Ectodermal cell (in vitro differentiated cells): ENCODE measurements at regions not wholly inside any gene's neighbourhood (a gene's known extent, or its start where the extent isn't known, plus 50 kb on each side); places are given as distances from the start of the nearest gene placed in this dataset.
A peak's percentile ranks its signal among the peaks of the same experiment; 100 is the strongest.

ENCODE experiments used
- H3K27ac ChIP-seq: 2 replicates; pipeline ENCODE4 v1.7.0; 2013; ENCODE audit warnings: mild to moderate bottlenecking, low read depth, low read length; ENCODE audit not compliant: insufficient read depth, poor library complexity, severe bottlenecking
- H3K27me3 ChIP-seq: 2 replicates; pipeline ENCODE4 v1.7.0; 2013; ENCODE audit warnings: mild to moderate bottlenecking, low read length; ENCODE audit not compliant: insufficient read depth, control insufficient read depth, poor library complexity, severe bottlenecking
- H3K36me3 ChIP-seq: one replicate; pipeline ENCODE4 v1.7.0; 2013; ENCODE audit warnings: low read length; ENCODE audit not compliant: control insufficient read depth, insufficient read depth
- H3K4me1 ChIP-seq: one replicate; pipeline ENCODE4 v1.7.0; 2013; ENCODE audit warnings: low read length; ENCODE audit not compliant: control insufficient read depth, insufficient read depth
- H3K4me3 ChIP-seq: 2 replicates; pipeline ENCODE4 v1.7.0; 2013; ENCODE audit warnings: low read depth, low read length, control low read depth; ENCODE audit not compliant: insufficient read depth
- H3K9me3 ChIP-seq: 2 replicates; pipeline ENCODE4 v1.7.0; 2013; ENCODE audit warnings: mild to moderate bottlenecking, low read length, moderate library complexity; ENCODE audit not compliant: control insufficient read depth
- WGBS, 2 experiments: methylation state at CpG; one replicate each; pipeline ENCODE4 v1.1.7; 2013; ENCODE audit warnings: missing lambda C conversion rate in 2 of 2; 5-methylcytosine and 5-hydroxymethylcytosine counted together

DNA sequence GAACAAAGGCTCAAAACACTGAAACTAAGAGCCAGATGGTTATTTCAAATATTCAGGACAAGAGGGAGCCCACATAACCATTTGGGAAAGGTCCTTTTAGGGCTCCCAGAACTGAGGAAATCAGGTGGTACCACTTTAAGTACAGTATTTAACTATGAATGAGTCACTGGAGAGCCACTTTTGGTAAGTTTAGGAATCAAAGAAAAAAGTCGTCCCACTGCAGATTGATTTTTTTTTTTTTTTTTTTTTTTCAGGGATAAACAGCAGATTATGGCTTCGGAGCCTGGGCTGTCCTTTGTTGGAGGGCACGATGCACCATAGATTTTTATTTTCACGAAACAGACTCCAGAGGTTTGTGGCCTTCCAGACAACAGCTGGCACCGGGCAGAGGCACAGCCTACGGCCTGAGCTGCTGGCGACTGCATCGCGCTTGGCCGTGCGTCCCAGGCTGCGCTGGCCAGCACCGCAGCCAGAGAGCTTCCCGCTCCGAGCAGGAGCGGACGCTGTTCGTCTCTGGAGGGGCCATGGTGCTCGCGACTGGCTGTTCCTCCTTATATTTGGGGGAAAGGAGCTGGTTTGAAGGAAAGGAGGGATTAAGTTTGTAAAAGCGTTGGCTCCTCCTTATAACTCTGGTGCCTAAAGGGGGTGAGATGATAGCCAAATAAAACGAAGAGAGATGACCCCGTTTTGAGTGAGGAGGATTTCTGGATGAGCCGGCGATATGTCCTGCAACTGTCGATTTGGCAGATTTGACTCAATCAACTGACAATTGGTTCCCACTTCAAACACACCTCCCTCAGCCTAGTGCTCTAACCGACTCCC is 152.9 kb upstream of the GOLIM4 start:
- Histone ChIP-seq H3K4me3 (peak overlapping the region; percentile 75), H3K9me3 (no peaks in the 10 kb centered on the region), H3K36me3 (no peaks in the 10 kb centered on the region), H3K27ac (peak overlapping the region; percentile 93), H3K4me1 (no peaks in the 10 kb centered on the region), H3K27me3 (peaks cover 10% of the 10 kb centered on the region)
- 1% methylated on average over 27 of the region's 27 CpGs for WGBS, 2 experiments

DNA sequence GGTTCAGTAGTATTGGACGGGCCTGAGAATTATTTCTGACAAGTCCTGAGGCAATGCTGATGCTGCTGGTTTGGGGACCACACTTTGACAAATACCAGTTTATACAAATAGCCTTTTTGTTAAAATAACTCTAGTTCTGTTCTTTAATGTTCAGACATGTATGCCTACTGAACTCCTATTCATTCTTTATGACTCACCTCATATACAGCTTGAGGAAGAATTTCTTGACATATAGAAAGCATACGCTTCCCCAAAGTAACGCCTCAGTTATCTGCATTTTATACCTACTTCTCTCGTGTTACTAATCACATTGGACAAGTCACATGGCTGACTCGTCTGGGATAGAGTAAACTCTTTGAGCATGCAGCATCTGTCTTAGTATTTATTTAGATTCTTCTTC is 145.4 kb upstream of the GOLIM4 start:
- WGBS, 2 experiments: 94 to 95% methylated on average over 5 of the region's 5 CpGs
- no peaks in the 10 kb centered on the region for H3K27me3 ChIP-seq

DNA sequence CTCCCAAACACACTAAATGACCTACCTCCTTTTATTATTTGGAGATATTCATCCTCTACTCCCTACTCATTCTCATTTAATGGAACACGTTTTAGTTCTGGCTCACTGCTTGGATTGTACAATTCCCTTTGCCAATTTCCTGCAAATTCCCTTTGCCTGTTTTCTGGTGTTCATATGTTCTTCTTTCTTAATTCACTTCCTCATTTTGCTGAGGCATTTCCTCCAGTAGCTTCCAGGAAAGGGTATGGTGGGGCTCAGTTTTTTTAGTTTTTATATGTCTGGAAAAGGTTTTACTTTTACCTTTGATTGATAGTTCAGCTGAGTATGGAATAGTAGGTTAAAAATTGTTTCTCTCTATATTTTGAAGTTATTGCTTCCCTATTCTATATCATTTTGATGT is 143.6 kb upstream of the GOLIM4 start:
- Histone ChIP-seq H3K4me1 (no peaks in the 10 kb centered on the region), H3K27ac (no peak overlapping the region), H3K4me3 (no peak overlapping the region), H3K9me3 (no peaks in the 10 kb centered on the region), H3K27me3 (no peaks in the 10 kb centered on the region), H3K36me3 (no peaks in the 10 kb centered on the region)
- WGBS, 2 experiments: 70 to 76% methylated on average over 1 of the region's 1 CpG

More for the DNA sequence above, 145.4 kb upstream of the GOLIM4 start:
- Histone ChIP-seq H3K4me1 (no peaks in the 10 kb centered on the region), H3K9me3 (no peaks in the 10 kb centered on the region), H3K4me3 (no peak overlapping the region), H3K36me3 (no peaks in the 10 kb centered on the region), H3K27ac (no peak overlapping the region)

DNA sequence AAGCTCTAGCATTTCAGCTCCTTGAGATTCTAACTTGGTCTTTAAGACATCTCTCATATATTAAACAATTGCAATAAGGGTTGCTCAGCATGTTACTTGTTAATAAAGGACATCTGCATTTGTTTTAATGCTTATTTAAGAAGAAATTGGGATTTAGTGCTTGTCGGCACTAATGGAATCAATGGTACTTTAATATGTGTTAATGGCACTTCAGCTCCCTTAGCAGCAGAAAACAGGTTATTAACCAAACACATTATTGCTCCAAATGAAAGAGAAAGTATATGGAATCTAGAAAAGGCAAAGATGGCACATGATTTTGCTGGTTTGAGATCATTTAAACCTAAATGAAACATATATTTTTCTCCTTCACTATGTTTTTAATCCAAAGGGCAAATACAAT is 137.3 kb upstream of the GOLIM4 start:
- Histone ChIP-seq H3K4me1 (no peaks in the 10 kb centered on the region), H3K27me3 (no peaks in the 10 kb centered on the region), H3K4me3 (no peak overlapping the region), H3K36me3 (no peaks in the 10 kb centered on the region), H3K27ac (no peak overlapping the region), H3K9me3 (no peaks in the 10 kb centered on the region)
- WGBS, 2 experiments: 82 to 85% methylated on average over 1 of the region's 1 CpG

DNA sequence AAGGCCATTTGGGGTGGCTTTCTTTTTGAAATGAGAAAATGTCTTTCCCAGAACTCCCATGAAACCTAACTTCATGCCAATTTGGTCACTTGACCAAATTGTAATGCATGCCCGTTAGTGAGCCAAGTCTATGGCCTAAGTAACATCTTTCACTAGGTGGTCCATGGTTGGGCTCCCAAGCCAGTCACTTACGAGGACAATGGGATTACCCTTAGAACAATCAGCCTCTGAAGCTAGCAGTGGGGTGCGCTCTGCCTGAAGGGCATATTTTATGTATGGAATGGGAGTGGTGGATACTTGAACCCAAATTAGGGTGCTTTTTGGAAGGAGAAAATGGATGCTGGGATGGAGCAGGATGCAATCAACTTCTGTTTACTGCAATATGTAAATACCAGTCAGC is 127.4 kb upstream of the GOLIM4 start:
- H3K4me3 ChIP-seq: no peak overlapping the region
- 69 to 70% methylated on average over 3 of the region's 3 CpGs for WGBS, 2 experiments
- H3K4me1 ChIP-seq: peaks cover 4% of the 10 kb centered on the region
- H3K27ac ChIP-seq: no peak overlapping the region
- H3K27me3 ChIP-seq: no peaks in the 10 kb centered on the region
- H3K36me3 ChIP-seq: no peaks in the 10 kb centered on the region
- H3K9me3 ChIP-seq: no peaks in the 10 kb centered on the region

DNA sequence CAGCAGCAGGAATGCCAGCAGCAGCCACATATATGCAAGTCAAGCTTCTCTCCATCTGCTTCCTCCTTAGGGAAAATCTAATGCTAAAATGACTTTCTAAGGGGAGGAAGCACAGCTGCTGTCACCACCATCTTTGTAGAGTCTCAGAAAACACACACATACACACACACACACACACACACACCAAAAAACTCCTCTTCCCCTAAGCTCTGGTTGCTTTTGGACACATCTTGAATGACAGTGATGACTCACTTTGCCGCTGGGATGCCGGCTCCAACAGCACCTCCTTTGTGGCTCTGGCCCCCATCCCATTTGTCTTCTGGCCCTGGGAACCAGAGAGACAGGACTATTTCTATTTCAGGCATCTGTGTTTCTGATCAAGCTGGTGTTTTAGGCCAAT is 124.8 kb upstream of the GOLIM4 start:
- no peak overlapping the region for H3K4me3 ChIP-seq
- H3K9me3 ChIP-seq: no peaks in the 10 kb centered on the region
- 53 to 76% methylated on average over 2 of the region's 2 CpGs for WGBS, 2 experiments
- H3K36me3 ChIP-seq: no peaks in the 10 kb centered on the region
- H3K27ac ChIP-seq: no peak overlapping the region
- no peaks in the 10 kb centered on the region for H3K27me3 ChIP-seq
- peaks cover 4% of the 10 kb centered on the region for H3K4me1 ChIP-seq

DNA sequence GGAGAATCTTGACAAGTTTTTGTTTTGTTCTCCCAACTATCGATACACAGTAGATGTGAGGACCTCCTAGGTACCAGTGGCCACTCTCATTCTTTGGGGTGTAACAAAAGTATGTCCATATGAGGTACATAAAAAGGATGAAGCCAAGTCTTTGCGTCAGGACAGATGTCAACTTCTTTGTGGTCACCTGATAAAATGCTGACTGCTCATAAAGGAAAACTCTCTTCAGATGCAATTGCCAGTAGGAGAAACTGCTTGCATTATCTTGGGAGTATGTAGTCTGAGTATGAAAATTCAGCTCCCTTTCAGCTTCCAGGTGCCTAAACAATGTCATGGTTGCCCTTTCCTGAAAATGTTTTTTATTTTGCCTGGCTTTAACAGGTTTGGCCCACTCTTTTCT is 123.8 kb upstream of the GOLIM4 start:
- WGBS, 2 experiments: 98 to 99% methylated on average over 2 of the region's 2 CpGs
- Histone ChIP-seq H3K4me3 (no peak overlapping the region), H3K4me1 (peaks cover 4% of the 10 kb centered on the region), H3K36me3 (no peaks in the 10 kb centered on the region), H3K27me3 (no peaks in the 10 kb centered on the region), H3K27ac (no peak overlapping the region), H3K9me3 (no peaks in the 10 kb centered on the region)

DNA sequence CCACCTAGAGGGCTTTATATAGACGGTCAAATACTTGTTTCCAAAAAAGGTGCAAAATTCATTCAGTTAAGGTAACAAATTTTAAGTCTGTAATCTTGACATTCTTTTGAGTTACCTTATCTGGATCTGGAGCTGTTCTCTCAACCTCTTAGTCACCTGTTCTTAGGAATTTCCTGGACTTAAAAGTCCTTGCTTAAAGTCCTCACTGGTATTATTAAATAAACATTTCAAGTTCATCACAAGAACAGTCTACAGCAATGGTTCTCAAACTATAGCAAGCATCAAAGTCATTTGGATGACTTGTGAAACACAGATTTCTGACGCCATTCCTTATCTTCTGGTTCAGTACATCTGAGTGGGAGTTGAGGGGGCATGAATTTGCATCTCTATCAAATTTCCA is 122.9 kb upstream of the GOLIM4 start:
- H3K27me3 ChIP-seq: no peaks in the 10 kb centered on the region
- H3K36me3 ChIP-seq: no peaks in the 10 kb centered on the region
- WGBS, 2 experiments: 94 to 100% methylated on average over 1 to 2 of the region's 2 CpGs
- peaks cover 8% of the 10 kb centered on the region for H3K4me1 ChIP-seq
- H3K4me3 ChIP-seq: no peak overlapping the region
- no peaks in the 10 kb centered on the region for H3K9me3 ChIP-seq
- no peak overlapping the region for H3K27ac ChIP-seq

DNA sequence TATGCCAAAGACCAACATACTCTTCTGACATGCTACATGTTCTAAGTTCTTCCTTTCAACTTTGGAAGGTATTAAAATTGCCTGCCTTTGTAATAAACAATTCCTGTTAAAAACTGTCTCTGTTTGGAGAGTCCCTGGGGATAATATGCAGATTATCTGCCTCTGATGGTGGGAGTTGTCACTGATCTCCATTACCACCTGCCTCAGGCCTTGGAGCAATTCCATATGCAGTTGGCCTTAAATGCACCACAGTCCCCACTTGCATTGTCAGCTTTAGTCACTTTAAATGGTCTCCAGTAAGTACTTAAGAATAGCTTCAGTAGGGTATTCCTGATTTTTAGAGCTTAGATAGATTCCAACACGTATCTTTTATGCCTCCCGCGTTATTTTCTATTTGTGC is 121.1 kb upstream of the GOLIM4 start:
- Histone ChIP-seq H3K9me3 (no peaks in the 10 kb centered on the region), H3K4me1 (peaks cover 15% of the 10 kb centered on the region), H3K4me3 (no peak overlapping the region), H3K36me3 (no peaks in the 10 kb centered on the region), H3K27me3 (no peaks in the 10 kb centered on the region), H3K27ac (no peak overlapping the region)
- 97 to 100% methylated on average over 1 to 3 of the region's 3 CpGs for WGBS, 2 experiments

DNA sequence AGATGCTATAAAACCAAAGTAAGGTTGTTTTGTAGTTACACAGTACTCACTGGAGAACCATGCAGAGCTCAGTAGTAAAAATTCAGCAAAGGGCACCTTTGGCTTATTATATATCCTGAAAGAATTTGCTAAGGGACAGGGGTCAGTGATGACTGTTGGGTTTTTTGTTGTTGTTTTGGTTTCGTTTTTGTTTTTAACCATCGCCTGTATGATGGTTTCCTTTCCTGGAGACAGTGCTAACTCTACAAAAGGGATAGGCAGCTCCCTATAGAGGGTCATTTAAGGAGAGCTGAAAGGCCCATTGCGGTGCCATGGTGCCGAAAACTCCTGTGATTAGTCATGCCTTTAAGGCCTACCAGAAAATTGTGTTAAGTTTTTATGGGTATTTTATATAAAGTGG is 118.2 kb upstream of the GOLIM4 start:
- WGBS, 2 experiments: 71 to 80% methylated on average over 4 of the region's 4 CpGs
- Histone ChIP-seq H3K36me3 (no peaks in the 10 kb centered on the region), H3K27ac (no peak overlapping the region), H3K4me1 (peaks cover 11% of the 10 kb centered on the region), H3K4me3 (no peak overlapping the region), H3K9me3 (no peaks in the 10 kb centered on the region), H3K27me3 (no peaks in the 10 kb centered on the region)
